HEK293T (cell line): ENCODE measurements at regions not wholly inside any gene's neighbourhood (a gene's known extent, or its start where the extent isn't known, plus 50 kb on each side); places are given as distances from the start of the nearest gene placed in this dataset.

Experiments
- FOXA1 ChIP-seq: fragments of 450-650 bp; IDR thresholded peaks from 2 replicates; pipeline ENCODE4 v1.6.1; 2016; ENCODE audit warnings: mild to moderate bottlenecking
- FOXK2 ChIP-seq: fragments of 450-650 bp; IDR thresholded peaks from 2 replicates; pipeline ENCODE4 v1.6.1; 2016; ENCODE audit warnings: mild to moderate bottlenecking
- L3MBTL2 ChIP-seq: fragments of 450-650 bp; conservative IDR thresholded peaks from 2 replicates; pipeline ENCODE4 v1.6.1; 2016; ENCODE audit warnings: mild to moderate bottlenecking
- LEF1 ChIP-seq: fragments of 450-650 bp; IDR thresholded peaks from 2 replicates; pipeline ENCODE4 v1.6.1; 2017; ENCODE audit warnings: mild to moderate bottlenecking, borderline replicate concordance

DNA sequence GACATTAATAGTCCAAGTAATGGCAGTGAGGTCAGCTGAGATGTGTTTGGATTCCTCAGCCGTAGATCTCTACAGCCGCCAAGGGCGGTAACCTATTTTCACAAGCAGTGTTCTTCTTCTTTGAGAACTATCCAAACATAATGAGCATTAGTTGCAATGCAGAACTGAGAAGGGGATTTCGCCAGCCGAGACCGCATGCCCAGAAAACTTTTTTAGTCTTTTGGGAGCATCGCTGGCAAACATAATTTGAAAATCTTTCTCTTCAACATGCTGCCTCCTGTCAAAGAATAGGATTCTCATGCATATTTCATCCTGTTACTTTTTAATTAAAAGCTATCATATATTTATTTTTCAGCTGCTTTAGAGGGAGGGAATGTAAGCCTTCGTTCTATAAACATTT is 81.4 kb upstream of the SEZ6L start:
- TF ChIP-seq LEF1 (no peak), FOXK2 (no peak), L3MBTL2 (no peak), FOXA1 (no peak)
